GM18511 (cell line): ENCODE measurements at regions not wholly inside any gene's neighbourhood (a gene's known extent, or its start where the extent isn't known, plus 50 kb on each side); places are given as distances from the start of the nearest gene placed in this dataset.
"Not testable (repeated sequence)": the region's sequence is repeated elsewhere in the genome, so short reads cannot be mapped to it uniquely, and the experiment has no call there.

Experiments
- ATAC-seq: cut with Tn5 transposase; IDR thresholded peaks from one replicate; pipeline ENCODE4 v1.9.1; 2021; ENCODE audit warnings: mild to moderate bottlenecking, moderate library complexity; ENCODE audit not compliant: unreplicated experiment

DNA sequence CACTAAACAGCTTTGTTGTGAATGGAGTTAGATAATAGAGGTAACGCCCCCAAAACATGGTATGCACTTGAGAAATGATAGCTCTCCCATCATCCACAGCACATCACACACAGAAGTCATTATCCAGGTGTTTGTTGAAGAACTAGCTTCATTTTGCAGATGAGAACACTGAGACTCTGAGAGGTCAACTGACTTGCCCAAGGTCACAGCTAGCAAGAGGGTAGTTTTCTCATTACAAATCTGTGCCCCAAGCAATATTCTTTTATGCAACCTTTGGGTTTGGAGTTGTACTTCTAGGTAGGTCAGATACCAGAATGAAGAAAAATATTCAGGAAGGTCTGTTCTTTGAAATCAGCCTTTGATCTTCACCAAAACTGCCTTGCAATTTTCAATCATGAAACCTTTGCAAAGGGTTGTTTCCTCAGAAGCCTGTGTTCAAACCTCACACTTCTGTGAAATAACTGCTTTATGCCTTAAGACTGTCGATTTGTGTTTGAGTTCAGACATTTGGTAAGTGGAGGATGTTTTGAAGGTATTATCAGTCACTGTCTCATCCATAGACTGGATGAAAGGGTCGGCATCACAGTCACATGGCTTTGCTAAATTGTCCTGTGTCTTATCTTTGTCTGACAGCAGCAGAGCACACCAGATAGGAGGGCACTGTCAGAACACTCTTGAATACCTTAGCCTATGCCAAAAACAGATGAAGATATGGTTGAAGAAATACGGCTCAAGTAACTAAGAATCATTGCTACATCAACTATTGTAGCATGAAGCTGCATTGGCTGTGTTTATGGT, 233.2 kb upstream of the BTG1 start:
- ATAC-seq, result no peak

DNA sequence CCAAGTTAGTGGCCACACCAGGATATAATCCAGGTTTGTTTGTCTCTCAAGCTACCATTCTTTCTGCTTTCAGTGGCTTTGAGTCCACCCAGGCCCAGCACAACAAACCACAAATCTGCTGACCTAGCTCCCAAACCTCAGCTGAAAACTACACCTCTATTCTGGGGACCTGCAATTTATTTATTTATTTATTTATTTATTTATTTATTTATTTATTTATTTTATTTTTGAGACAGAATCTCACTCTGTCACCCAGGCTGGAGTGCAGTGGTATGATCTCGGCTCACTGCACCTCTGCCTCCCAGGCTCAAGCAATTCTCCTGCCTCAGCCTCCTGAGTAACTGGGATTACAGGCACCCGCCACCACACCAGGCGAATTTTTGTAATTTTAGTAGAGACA, 229.9 kb upstream of the BTG1 start:
- ATAC-seq, result not testable (repeated sequence)

GRCh38 chr12:92370828-92371227, 225.2 kb upstream of the BTG1 start:
- ATAC-seq, result peak; percentile 56

DNA sequence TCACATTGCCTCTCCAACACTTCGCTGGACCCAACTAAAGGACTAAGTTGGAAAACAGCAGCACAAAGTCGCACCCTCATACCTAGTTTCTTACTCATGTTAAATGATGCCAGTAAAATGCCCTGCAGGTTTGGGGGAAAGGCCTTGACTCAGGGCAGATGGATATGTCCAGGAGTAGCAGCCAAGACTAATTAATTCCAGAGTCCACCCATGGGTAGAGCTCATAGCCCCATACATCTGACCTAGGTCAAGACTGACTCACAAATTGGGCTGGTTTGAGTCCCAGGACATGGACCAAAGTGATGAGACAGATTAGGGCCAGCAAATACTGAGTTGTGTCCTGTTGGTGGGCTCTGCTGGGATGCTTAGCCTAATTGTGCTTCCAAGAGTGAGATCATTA, 224.0 kb upstream of the BTG1 start:
- no peak for ATAC-seq

DNA sequence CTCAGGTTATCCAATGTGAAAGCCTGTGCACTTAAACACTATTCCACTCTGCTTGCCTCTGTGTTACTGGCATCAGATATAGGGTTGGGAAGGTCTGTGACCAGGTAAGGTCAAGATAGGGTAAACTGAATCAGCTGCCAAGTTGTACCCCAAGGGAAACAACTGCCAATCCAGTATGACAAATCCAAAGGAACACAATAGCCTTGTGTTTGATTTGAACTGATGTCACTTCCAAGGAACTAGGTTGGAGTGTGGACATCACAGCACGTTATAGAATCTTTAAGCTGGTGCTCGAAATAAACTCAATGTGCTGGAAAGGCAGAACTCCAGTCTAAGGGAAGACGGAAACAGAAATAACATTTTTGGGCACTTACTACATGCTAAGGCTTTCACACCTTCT, 223.4 kb upstream of the BTG1 start:
- ATAC-seq, result no peak

GRCh38 chr12:92365836-92366235, 220.2 kb upstream of the BTG1 start:
- no peak for ATAC-seq

GRCh38 chr12:92365333-92365732, 219.7 kb upstream of the BTG1 start:
- ATAC-seq, result no peak

DNA sequence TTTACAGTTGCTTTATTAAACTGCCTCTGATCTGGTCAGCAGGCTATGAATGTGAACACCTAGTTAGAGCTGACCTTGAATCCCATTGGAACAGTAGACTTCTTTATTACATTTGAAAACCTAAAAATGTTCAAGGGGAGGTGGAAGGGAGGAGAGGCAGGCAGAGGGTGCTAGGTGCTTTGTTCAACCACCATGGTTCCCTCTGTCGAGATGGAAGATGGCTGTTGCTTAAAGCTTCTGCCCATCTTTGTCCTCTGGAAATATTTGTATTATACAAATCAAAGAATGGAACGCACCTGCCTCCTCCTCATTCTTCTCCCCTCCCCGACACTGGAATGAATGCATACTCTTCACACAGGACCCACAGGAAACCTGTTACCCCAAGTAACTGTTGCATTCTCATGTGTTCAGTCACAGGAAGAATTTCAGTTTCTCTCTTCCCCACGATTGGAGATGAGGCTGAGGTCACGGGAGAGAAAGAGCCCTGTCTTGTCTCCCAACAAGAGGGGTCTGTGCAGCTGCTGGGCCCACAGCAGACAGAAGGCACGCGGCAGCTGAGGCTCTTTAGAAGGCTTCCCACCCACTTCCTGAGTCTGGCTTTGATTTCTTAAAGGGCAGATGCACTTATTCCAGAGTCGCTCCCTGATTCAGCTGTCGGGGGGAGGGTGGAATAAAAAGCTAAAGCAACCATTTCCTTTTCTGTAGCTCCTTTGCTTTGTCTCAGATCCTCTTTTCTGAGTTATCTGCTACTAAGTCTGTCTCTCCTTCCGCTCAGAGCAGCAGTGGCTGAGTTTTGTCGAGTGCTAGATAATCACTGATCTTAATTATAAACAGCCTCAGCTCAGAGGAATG, 217.9 kb upstream of the BTG1 start:
- peak; percentile 71 for ATAC-seq

DNA sequence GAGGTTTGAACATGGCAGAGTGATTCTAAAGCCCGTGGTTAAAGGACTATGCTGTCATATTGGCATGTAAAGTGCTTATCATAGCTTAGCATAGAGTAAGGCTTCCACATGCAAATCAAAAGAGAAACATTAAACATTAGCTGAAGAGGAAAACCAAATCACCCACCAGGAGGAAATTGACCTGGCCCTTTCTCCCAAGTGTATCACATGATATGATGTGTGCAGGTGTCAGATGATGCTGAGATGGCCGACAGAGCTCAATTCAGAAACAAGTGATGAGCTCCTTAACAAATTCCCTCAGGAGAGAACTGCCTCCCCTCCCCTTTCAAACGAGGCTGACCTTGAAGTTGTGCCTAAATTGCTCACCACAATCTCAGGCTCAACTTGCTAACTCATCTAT, 217.1 kb upstream of the BTG1 start:
- peak; percentile 56 for ATAC-seq

DNA sequence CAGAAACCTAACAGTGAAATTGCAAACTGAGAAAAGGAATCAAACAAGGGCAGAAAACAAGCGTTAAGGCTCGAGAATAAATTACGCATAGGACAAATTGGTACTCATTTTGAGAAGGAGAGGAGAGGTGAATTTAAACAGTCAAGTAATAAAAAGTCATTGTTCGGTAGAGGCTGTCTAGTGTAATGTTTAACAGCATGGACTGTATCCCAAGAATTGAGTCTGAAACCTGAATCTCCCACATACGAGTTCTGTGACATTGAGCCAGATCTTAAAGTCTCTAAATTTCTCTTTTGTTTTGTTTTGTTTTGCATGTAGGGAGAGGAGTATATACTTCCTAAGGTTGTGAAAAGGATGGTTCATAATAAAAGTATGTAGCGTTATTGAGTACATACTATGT, 216.5 kb upstream of the BTG1 start:
- no peak for ATAC-seq

GRCh38 chr12:92360543-92360942, 214.9 kb upstream of the BTG1 start:
- ATAC-seq, result no peak

DNA sequence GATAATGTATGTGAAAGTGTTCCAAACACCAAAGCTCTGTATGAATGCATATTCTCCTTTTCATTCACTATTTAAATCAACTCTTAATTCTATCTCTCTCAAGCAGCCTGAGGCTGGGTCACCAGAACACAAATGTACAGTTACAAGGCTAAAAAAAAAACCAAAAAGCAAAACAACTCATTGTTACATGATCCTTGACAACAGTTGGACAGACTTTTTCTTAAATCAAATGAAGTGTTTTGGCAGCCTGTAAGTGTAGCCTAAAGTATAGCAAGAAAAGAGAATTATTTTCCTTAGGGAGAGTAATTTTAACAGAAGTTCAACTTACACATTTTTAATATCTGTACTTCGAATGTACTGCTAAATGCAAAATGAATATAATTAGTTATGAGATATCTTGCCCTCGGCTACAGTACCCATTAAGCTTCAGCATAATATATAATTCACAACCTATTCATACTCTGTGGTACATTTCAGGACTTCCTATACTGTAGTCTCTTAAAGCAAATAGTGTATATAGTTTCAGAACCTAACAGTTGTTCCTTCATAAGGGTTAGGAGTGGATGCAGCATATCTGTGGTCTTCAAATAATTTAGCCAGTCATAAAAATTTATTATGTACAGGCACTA, 214.0 kb upstream of the BTG1 start:
- no peak for ATAC-seq

DNA sequence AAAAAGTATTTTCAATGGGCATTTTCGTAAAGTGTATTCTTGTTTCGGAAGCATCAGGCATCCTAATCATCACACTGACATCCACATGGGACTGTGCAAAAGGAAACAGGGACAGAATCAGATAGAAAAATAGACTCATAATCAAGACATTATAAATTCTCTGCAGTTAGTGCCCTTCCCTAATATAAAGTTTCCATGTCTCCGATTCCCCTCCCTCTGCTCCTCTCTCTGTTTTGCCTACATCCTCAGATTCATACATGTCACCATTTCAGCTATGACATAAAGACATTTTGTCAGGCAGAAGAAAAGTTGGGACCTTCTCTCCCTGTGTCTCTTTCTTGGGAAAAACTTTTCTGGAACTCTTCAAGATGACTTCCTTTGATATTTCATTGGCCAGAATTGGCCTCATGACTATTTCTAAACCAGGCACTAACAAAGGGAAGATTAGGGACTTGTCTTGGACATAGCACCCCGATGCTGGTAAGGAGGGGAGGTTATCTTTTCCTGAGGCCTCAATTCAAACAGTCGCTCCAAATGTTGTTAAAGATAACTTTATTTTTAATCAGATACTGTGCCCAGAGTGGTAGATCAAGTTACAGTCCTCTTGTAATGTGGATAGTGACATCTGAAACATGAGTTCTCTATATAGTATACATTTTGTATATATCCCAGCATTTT, 212.1 kb upstream of the BTG1 start:
- no peak for ATAC-seq

DNA sequence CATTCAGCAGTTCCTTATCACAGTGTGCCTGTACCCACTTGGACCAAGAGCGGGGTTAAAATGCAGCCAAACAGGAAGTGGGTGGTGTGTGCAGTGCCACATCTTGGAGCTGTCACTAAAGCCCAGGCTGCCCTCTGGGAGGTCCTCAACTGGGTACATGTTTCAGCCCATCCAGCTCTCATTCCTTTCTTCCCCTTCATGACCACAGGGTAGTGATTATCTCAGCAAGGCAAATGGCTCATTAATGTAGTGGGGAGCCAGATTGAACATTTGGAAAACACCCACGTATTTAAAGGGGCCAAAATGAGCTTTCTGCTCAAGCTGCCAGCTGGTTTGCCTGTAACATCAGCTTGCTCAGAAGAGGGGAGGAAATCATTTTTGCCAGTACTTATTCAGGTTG, 210.8 kb upstream of the BTG1 start:
- ATAC-seq, result no peak

DNA sequence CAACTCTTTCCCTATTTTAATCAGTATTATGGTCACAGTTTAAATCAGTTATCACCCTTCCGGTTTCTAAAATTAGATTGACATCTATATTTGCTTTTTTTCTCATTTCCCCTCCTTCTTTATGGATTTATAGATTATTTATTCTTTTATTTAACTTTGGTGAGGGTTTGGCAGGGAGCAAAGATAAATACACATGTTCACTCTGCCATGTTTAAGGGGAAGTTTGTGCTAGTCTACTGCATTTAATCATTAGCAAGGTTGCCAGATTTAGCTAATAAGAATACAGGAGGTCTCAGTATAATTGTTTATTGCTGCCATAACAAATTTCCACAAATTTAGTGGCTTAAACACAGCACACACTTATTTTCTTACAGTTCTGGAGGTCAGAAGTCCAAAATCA, 204.0 kb upstream of the BTG1 start:
- ATAC-seq, result no peak

DNA sequence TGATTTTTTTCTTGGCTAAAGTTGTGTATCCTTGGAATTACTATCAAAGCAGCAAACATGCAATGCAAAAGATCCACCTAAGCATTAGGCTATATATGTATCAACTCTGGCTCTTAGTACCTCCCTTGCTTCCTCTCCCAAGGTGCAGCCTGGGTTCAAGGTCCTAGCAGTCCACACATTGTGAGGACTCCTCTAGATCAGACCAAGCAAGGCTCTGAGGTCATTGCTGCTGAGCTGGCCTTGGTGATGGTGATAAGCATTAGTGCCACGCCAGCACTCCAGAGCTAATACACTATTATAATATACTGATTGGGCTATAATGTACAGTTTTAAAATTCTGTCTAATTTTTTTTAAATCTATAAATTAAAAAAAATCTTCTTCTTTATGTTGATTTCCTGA, 196.9 kb upstream of the BTG1 start:
- ATAC-seq, result no peak

DNA sequence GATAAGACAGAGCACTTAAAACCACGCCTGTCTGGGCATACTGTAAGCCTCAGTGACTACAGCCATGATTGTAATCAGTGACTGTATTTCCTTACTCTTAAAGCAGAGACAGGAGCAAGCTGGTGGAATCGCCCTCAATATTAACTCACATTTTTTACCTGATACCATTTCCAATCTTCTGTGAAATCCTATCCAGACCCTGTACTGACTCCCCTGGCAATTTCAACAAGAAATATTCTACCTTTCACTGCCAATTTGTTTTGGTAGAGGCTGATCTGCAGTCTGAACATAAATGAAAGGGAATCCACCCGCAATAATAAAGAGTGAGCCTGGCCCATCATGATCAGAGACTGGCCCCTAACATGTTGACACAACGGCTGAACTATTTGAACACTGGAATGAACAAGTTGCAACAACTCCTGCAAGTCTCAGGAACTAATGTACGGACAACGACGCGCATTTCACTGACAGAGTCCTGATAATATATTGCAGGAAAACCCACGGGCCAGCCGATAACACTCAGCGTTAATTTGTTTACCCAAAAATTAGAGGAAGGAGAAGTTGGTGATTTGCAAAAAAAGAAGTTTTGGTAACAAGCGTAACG, 195.5 kb upstream of the BTG1 start:
- ATAC-seq, result peak; percentile 87

- no peak for ATAC-seq
These were observed 194.9 kb upstream of the BTG1 start for GRCh38 chr12:92340441-92341064.

DNA sequence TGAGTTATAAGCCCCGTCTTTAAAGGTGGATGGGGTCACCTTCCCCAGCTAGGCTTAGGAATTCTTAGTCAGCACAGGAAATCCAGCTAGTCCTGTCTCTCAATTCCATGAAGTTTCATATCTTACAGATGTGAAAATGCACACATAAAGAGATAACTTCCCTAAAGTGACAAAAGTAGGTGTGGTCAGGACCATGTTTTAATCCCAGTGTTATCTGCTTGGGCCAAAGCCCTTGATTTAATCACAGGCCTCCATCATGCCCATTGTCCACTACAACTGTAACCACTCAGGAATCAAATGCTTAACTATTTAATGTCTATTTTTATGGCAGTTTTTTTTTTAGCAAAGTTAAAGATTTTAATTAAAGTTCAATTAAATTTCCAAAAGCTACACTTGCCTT, 194.4 kb upstream of the BTG1 start:
- ATAC-seq, result no peak

DNA sequence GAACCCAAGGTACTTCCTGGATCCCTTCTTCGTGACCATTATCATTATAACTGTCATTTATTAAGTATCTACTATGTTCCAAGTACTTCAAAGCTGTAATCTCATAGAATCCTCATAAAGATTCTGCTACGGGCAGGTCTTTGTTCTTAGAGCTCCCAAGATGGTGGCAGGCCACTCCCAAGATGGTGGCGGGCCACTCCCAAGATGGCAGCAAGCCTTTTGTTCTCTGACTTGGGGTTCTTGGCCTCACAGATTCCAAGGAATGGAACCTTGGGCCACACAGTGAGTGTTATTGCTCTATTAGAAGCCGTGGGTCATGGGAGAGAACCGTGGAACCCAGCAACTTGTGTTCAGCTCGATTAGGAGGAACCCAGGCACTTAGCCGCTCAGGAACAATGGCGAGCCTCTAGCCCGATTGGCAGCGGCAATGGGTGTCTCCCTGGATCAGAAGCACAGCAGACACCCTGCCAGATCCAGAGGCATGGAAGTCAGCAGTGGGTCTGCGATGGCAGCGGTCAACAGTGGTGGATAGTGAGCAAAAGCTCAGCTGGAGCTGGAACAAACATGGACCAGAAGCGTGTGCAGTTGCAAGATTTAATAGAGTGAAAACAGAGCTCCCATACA, 193.7 kb upstream of the BTG1 start:
- ATAC-seq, result no peak
